Adrenal gland (tissue), 5 donors: ENCODE measurements at regions not wholly inside any gene's neighbourhood (a gene's known extent, or its start where the extent isn't known, plus 50 kb on each side); places are given as distances from the start of the nearest gene placed in this dataset.

Experiments used
- POLR2A ChIP-seq, 2 donors: fragments of 450-650 bp; IDR thresholded peaks; one replicate each; pipeline ENCODE4 v1.6.1; 2017; ENCODE audit warnings: antibody characterized with exemption in 2 of 2, mild to moderate bottlenecking in 2 of 2, moderate library complexity in 1 of 2
- TF ChIP-seq, protein P1 (sequence below), 6 experiments: fragments of 450-650 bp in 4 of 6; fragments of 200-600 bp in 2 of 6; sonication (generic) in 1 of 6; IDR thresholded peaks; 1 replicate in 5 of 6; 2 replicates in 1 of 6; pipeline versions ENCODE4 v1.5.1 to v1.8.0; 2016 to 2021; ENCODE audit warnings: antibody characterized with exemption in 6 of 6, mild to moderate bottlenecking in 2 of 6, moderate library complexity in 1 of 6
- donor health status: DM: no; HTN: no; CAD: no.

DNA sequence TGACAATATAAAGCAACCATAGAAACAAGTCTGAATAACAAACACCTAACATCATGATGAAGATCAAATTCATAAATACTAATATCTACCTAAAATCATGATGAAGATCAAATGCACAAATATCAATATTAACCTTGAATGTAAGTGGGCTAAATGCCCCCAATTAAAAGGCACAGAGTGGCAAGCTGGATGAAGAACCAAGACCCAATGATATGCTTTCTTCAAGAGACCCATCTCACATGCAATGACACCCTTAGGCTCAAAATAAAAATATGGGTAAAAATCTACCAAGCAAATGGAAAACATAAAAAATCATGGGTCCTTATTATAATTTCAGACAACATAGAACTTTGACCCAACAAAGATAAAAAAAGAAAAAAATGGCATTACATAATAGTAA lies 578.5 kb upstream of the PTCHD4 start:
- TF ChIP-seq POLR2A (IDR thresholded peaks at IDR 0.05) = no peak
- TF ChIP-seq, protein P1, sequence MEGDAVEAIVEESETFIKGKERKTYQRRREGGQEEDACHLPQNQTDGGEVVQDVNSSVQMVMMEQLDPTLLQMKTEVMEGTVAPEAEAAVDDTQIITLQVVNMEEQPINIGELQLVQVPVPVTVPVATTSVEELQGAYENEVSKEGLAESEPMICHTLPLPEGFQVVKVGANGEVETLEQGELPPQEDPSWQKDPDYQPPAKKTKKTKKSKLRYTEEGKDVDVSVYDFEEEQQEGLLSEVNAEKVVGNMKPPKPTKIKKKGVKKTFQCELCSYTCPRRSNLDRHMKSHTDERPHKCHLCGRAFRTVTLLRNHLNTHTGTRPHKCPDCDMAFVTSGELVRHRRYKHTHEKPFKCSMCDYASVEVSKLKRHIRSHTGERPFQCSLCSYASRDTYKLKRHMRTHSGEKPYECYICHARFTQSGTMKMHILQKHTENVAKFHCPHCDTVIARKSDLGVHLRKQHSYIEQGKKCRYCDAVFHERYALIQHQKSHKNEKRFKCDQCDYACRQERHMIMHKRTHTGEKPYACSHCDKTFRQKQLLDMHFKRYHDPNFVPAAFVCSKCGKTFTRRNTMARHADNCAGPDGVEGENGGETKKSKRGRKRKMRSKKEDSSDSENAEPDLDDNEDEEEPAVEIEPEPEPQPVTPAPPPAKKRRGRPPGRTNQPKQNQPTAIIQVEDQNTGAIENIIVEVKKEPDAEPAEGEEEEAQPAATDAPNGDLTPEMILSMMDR (IDR thresholded peaks at IDR 0.05) = no peak
